CD8-positive, alpha-beta memory T cell (primary cell): ENCODE measurements at regions not wholly inside any gene's neighbourhood (a gene's known extent, or its start where the extent isn't known, plus 50 kb on each side); places are given as distances from the start of the nearest gene placed in this dataset.
"Not testable (repeated sequence)": the region's sequence is repeated elsewhere in the genome, so short reads cannot be mapped to it uniquely, and the experiment has no call there.

Experiments used
- CTCF ChIA-PET: fragments of 350-600 bp; sonication (Branson Sonifier 250); formaldehyde crosslinking; loops from one replicate; lab custom pipeline; 2021; ENCODE audit warnings: antibody characterized with exemption; lab: Charles Lee
- POLR2A ChIA-PET: fragments of 350-600 bp; sonication (Branson Sonifier 250); formaldehyde crosslinking; loops from one replicate; lab custom pipeline; 2021; ENCODE audit warnings: antibody characterized with exemption; lab: Charles Lee
- DNase-seq, 5 donors: peaks; one replicate each; pipeline versions ENCODE4 v3.0.0 to v3.0.0-alpha.2; 2020 to 2022; ENCODE audit warnings: mixed read lengths in 1 of 5
- H3K27ac ChIP-seq: one replicate; pipeline ENCODE4 v1.7.0; 2013; ENCODE audit warnings: low read depth, mild to moderate bottlenecking, low read length, moderate library complexity
- H3K27me3 ChIP-seq: 2 replicates; pipeline ENCODE4 v1.7.0; 2013; ENCODE audit warnings: low read length, mild to moderate bottlenecking; ENCODE audit not compliant: insufficient read depth, poor library complexity, severe bottlenecking
- H3K36me3 ChIP-seq: 2 replicates; pipeline ENCODE4 v1.7.0; 2013; ENCODE audit warnings: mild to moderate bottlenecking, low read length, moderate library complexity; ENCODE audit not compliant: insufficient read depth
- H3K4me1 ChIP-seq: 2 replicates; pipeline ENCODE4 v1.7.0; 2013; ENCODE audit warnings: mild to moderate bottlenecking, low read length, moderate library complexity; ENCODE audit not compliant: insufficient read depth
- H3K4me3 ChIP-seq: 2 replicates; pipeline ENCODE4 v1.7.0; 2013; ENCODE audit warnings: mild to moderate bottlenecking, low read length
- H3K9me3 ChIP-seq: 2 replicates; pipeline ENCODE4 v1.7.0; 2013; ENCODE audit warnings: mild to moderate bottlenecking, low read length
- H3K27ac Mint-ChIP-seq, 8 donors: one replicate each; pipeline ENCODE4 v1.8.0; 2020 to 2021; ENCODE audit warnings: mixed read lengths in 8 of 8, mild to moderate bottlenecking in 6 of 8, inconsistent platforms in 3 of 8, moderate library complexity in 3 of 8
- H3K27me3 Mint-ChIP-seq, 2 donors: one replicate each; pipeline ENCODE4 v1.8.0; 2020 to 2021; ENCODE audit warnings: mixed read lengths in 2 of 2, mild to moderate bottlenecking in 1 of 2, moderate library complexity in 1 of 2
- H3K36me3 Mint-ChIP-seq, 3 donors: one replicate each; pipeline ENCODE4 v1.8.0; 2020 to 2021; ENCODE audit warnings: mixed read lengths in 3 of 3, inconsistent platforms in 1 of 3, mild to moderate bottlenecking in 1 of 3
- H3K4me1 Mint-ChIP-seq, 3 donors: one replicate each; pipeline ENCODE4 v1.8.0; 2020 to 2021; ENCODE audit warnings: mixed read lengths in 3 of 3, inconsistent platforms in 1 of 3, mild to moderate bottlenecking in 1 of 3
- H3K4me3 Mint-ChIP-seq, 7 donors: one replicate each; pipeline ENCODE4 v1.8.0; 2020 to 2021; ENCODE audit warnings: mixed read lengths in 7 of 7, mild to moderate bottlenecking in 6 of 7, moderate library complexity in 4 of 7, inconsistent platforms in 2 of 7
- H3K9me3 Mint-ChIP-seq, 5 donors: one replicate each; pipeline ENCODE4 v1.8.0; 2020 to 2022; ENCODE audit warnings: mixed read lengths in 5 of 5, mild to moderate bottlenecking in 3 of 5, moderate library complexity in 2 of 5, inconsistent platforms in 1 of 5

DNA sequence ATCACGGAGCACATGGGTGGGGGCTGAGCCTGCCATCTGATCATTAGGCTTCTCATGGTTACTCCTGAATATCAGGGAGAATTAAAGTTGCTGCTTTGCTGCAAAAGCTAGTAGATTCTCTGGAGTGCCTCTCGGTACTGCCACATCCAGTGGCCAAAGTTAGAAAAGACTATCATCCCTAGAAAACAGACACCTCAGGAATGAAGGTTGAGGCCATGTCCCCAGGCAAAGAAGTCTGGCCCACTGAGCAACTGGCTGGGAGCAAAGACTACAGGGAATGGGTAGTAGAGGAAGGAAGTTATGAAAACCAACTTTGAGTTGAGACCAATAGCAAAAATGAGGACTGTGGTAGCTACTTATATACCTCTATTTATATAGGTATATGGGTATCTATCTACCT, 258.7 kb downstream of the EFCAB11 start:
- Mint-ChIP-seq H3K27ac (no peak overlapping the region), H3K27me3 (no peaks in the 10 kb centered on the region), H3K9me3 (no peaks in the 10 kb centered on the region), H3K36me3 (no peaks in the 10 kb centered on the region), H3K4me1 (peaks cover 4 to 6% (median 6%) of the 10 kb centered on the region in 3 donors), H3K4me3 (no peak overlapping the region)
- Histone ChIP-seq H3K27me3 (no peaks in the 10 kb centered on the region), H3K27ac (no peak overlapping the region), H3K9me3 (no peaks in the 10 kb centered on the region), H3K36me3 (no peaks in the 10 kb centered on the region), H3K4me3 (no peak overlapping the region), H3K4me1 (peaks cover 3% of the 10 kb centered on the region)
- DNase-seq = no peak
- ChIA-PET CTCF (no interaction called here), POLR2A (interaction anchor here (0.6 kb wide), 1 partner anchor 111 kb away, joined by 4 read pairs; no protein-coding TSS in a partner anchor)

- Histone ChIP-seq H3K36me3 (no peaks in the 10 kb centered on the region), H3K9me3 (no peaks in the 10 kb centered on the region), H3K4me3 (no peak overlapping the region), H3K4me1 (no peaks in the 10 kb centered on the region), H3K27ac (no peak overlapping the region), H3K27me3 (no peaks in the 10 kb centered on the region)
- Mint-ChIP-seq H3K9me3 (peaks cover 0 to 2% (median 0%) of the 10 kb centered on the region in 5 donors), H3K27ac (no peak overlapping the region), H3K27me3 (no peaks in the 10 kb centered on the region), H3K36me3 (peaks cover 0 to 13% (median 2%) of the 10 kb centered on the region in 3 donors), H3K4me1 (no peaks in the 10 kb centered on the region), H3K4me3 (no peak overlapping the region)
- CTCF ChIA-PET = no interaction called here
- DNase-seq = no peak
- POLR2A ChIA-PET = interaction anchor here (0.6 kb wide), 1 partner anchor 19 kb away, joined by 6 read pairs; no protein-coding TSS in a partner anchor
These were observed 264.4 kb downstream of the EFCAB11 start for GRCh38 chr14:89690139-89690538.

DNA sequence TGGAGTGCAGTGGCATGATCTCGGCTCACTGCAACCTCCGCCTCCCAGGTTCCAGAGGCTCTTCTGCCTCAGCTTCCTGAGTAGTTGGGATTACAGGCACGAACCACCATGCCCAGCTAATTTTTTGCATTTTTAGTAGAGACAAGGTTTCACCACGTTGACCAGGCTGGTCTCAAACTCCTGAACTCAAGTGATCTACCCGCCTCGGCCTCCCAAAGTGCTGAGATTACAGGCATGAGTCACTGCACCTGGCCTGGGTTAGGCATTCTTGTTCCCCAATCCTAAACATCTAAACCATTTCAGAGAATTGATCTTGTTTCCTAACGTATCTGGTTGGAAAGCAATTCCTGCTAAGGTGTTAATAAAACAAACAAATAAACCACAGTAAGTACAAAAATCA, 264.8 kb downstream of the EFCAB11 start:
- H3K4me1 ChIP-seq = not testable (repeated sequence)

DNA sequence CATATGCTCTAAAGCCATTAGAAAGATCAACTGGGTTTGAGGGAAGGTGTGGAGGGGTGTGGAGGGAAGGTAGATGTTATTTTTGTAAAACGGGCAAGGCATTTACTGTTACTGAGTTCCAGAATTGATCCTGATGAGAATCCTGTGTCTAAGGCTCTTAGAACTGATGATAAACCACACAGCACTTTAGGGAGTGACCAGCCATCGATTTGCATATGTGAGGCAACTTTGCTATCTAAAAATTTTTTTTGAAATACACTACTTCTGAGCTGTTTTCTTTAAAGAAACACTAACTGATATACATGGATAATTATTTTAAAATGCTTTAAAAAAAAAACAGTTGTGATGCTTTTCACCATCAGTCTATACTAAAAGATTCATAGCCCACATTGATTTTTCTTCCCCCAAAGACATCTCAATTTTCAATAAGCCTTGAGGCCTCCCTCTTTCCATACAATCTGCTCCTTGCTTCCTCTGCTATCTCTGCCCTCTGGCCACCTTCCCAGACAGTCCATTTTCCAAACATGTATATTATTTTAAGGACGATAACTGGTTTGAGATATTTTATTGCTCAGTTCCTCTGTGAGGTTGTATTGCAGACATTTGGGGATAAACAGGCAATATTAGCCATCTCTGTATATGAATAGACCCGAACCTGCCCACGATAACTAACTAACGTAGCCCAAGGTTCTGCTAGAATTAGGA, 265.9 kb downstream of the EFCAB11 start:
- POLR2A ChIA-PET = no interaction called here
- Mint-ChIP-seq H3K9me3 (peaks cover 0 to 4% (median 0%) of the 10 kb centered on the region in 5 donors), H3K4me3 (no peak overlapping the region), H3K4me1 (peaks cover 0 to 3% (median 0%) of the 10 kb centered on the region in 3 donors), H3K27me3 (no peaks in the 10 kb centered on the region), H3K27ac (peak overlapping the region in 1 of 8 donors; percentile 74), H3K36me3 (peaks cover 0 to 13% (median 2%) of the 10 kb centered on the region in 3 donors)
- Histone ChIP-seq H3K9me3 (no peaks in the 10 kb centered on the region), H3K4me1 (no peaks in the 10 kb centered on the region), H3K36me3 (no peaks in the 10 kb centered on the region), H3K27ac (no peak overlapping the region), H3K27me3 (no peaks in the 10 kb centered on the region), H3K4me3 (no peak overlapping the region)
- no peak for DNase-seq
- CTCF ChIA-PET = no interaction called here

More for the DNA sequence above, 264.8 kb downstream of the EFCAB11 start:
- H3K9me3 ChIP-seq, H3K27me3 ChIP-seq, H3K9me3 Mint-ChIP-seq, H3K4me3 Mint-ChIP-seq, H3K27ac ChIP-seq, DNase-seq, H3K27ac Mint-ChIP-seq, H3K27me3 Mint-ChIP-seq, CTCF ChIA-PET, H3K4me3 ChIP-seq, H3K36me3 ChIP-seq, H3K4me1 Mint-ChIP-seq: not testable (repeated sequence)
- POLR2A ChIA-PET = interaction anchor here (0.6 to 0.7 kb wide), 2 partner anchors 171 to 1549 kb away, joined by 4 to 5 read pairs; no protein-coding TSS in a partner anchor
- H3K36me3 Mint-ChIP-seq = peaks cover 0 to 13% (median 2%) of the 10 kb centered on the region in 3 donors

DNA sequence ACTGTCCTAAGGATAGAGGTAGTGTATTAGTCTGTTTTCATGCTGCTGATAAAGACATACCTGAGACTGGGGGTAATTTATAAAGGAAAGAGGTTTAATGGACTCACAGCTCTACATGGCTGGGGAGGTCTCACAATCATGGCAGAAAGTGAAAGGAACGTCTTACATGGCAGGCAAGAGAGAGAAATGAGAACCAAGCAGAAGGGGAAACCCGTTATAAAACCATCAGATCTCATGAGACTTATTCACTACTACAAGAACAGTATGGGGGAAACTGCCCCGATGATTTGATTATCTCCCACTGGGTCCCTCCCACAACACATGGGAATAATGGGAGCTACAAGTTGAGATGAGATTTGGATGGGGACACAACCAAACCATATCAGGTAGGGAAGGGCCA, 267.4 kb downstream of the EFCAB11 start:
- H3K27me3 Mint-ChIP-seq, H3K27ac ChIP-seq, POLR2A ChIA-PET, DNase-seq, H3K36me3 ChIP-seq, H3K27me3 ChIP-seq, H3K4me3 Mint-ChIP-seq, H3K9me3 Mint-ChIP-seq, H3K9me3 ChIP-seq, CTCF ChIA-PET, H3K4me3 ChIP-seq: not testable (repeated sequence)
- peaks cover 14% of the 10 kb centered on the region for H3K4me1 ChIP-seq
- Mint-ChIP-seq H3K27ac (peak overlapping the region in 1 of 8 donors; percentile 27), H3K36me3 (peaks cover 0 to 13% (median 2%) of the 10 kb centered on the region in 3 donors), H3K4me1 (peaks cover 9 to 16% (median 10%) of the 10 kb centered on the region in 3 donors)

GRCh38 chr14:89684139-89684538, 267.1 kb upstream of the FOXN3 start:
- Mint-ChIP-seq H3K27me3 (no peaks in the 10 kb centered on the region), H3K9me3 (peaks cover 0 to 4% (median 0%) of the 10 kb centered on the region in 5 donors), H3K4me3 (no peak overlapping the region), H3K36me3 (peaks cover 0 to 13% (median 0%) of the 10 kb centered on the region in 3 donors), H3K27ac (peak overlapping the region in 1 of 8 donors; percentile 51), H3K4me1 (peaks cover 32 to 40% (median 34%) of the 10 kb centered on the region in 3 donors)
- Histone ChIP-seq H3K4me1 (peaks cover 36% of the 10 kb centered on the region), H3K36me3 (no peaks in the 10 kb centered on the region), H3K4me3 (no peak overlapping the region), H3K27ac (no peak overlapping the region), H3K9me3 (no peaks in the 10 kb centered on the region), H3K27me3 (no peaks in the 10 kb centered on the region)
- no peak for DNase-seq
- ChIA-PET CTCF (interaction anchor here (1.9 kb wide), 1 partner anchor 37 kb away, joined by 4 read pairs; no protein-coding TSS in a partner anchor), POLR2A (interaction anchor here (0.6 kb wide), 1 partner anchor 129 kb away, joined by 3 read pairs; no protein-coding TSS in a partner anchor)

GRCh38 chr14:89681086-89682018, 264.3 kb upstream of the FOXN3 start:
- Histone ChIP-seq H3K4me3 (peak overlapping the region; percentile 40), H3K36me3 (no peaks in the 10 kb centered on the region), H3K27me3 (no peaks in the 10 kb centered on the region), H3K4me1 (peaks cover 36% of the 10 kb centered on the region), H3K27ac (no peak overlapping the region), H3K9me3 (no peaks in the 10 kb centered on the region)
- peak overlapping the region; percentile 8 to 86 (median 78) for H3K4me3 Mint-ChIP-seq
- H3K9me3 Mint-ChIP-seq = peaks cover 0 to 2% (median 0%) of the 10 kb centered on the region in 5 donors
- ChIA-PET POLR2A (interaction anchor here (0.6 kb wide), 1 partner anchor 170 kb away, joined by 3 read pairs; no protein-coding TSS in a partner anchor), CTCF (interaction anchor here (1.3 kb wide), 1 partner anchor 39 kb away, joined by 5 read pairs; no protein-coding TSS in a partner anchor)
- H3K36me3 Mint-ChIP-seq = no peaks in the 10 kb centered on the region
- H3K27ac Mint-ChIP-seq = peak overlapping the region; percentile 70 to 97 (median 88)
- DNase-seq = peak in 2 of 5 donors; percentile 19 to 42
- H3K27me3 Mint-ChIP-seq = no peaks in the 10 kb centered on the region
- peaks cover 32 to 48% (median 34%) of the 10 kb centered on the region in 3 donors for H3K4me1 Mint-ChIP-seq
